ENCODE measurements at regions not wholly inside any gene's neighbourhood (a gene's known extent, or its start where the extent isn't known, plus 50 kb on each side); places are given as distances from the start of the nearest gene placed in this dataset.

- TF ChIP-seq CTCF (IDR thresholded peaks at IDR 0.05; ENCODE audit: poor library complexity), result no peak
- TF ChIP-seq EZH2 (IDR thresholded peaks at IDR 0.05; ENCODE audit: borderline replicate concordance), result no peak
- no peak for TF ChIP-seq EZH2phosphoT487 (IDR thresholded peaks at IDR 0.05; ENCODE audit: low read depth, severe bottlenecking, unreplicated experiment)
Measured at GRCh38 chr21:17690078-17690494, 77.4 kb upstream of the BTG3 start.

All from hepatocyte (in vitro differentiated cells).